Neuronal stem cell (in vitro differentiated cells): ENCODE measurements at regions not wholly inside any gene's neighbourhood (a gene's known extent, or its start where the extent isn't known, plus 50 kb on each side); places are given as distances from the start of the nearest gene placed in this dataset.

Experiments
- DNase-seq: peaks from one replicate; pipeline ENCODE4 v3.0.0-alpha.2; 2013; ENCODE audit warnings: low spot score
- H2AFZ ChIP-seq: one replicate; pipeline ENCODE4 v1.6.1; 2013; ENCODE audit warnings: mild to moderate bottlenecking, low read length, inconsistent platforms
- H2AK5ac ChIP-seq: 2 replicates; pipeline ENCODE4 v1.6.1; 2013; ENCODE audit warnings: low read depth, mild to moderate bottlenecking, inconsistent platforms, low read length, moderate library complexity, mixed read lengths
- H2BK120ac ChIP-seq: 2 replicates; pipeline ENCODE4 v1.6.1; 2013; ENCODE audit warnings: low read depth, mild to moderate bottlenecking, inconsistent platforms, low read length, moderate library complexity, mixed read lengths
- H2BK12ac ChIP-seq: one replicate; pipeline ENCODE4 v1.6.1; 2013; ENCODE audit warnings: low read length, inconsistent platforms
- H2BK15ac ChIP-seq: 2 replicates; pipeline ENCODE4 v1.6.1; 2013; ENCODE audit warnings: mild to moderate bottlenecking, low read length, inconsistent platforms, mixed read lengths
- H2BK5ac ChIP-seq: one replicate; pipeline ENCODE4 v1.6.1; 2013; ENCODE audit warnings: inconsistent platforms, mild to moderate bottlenecking, low read length, moderate library complexity
- H3K14ac ChIP-seq: one replicate; pipeline ENCODE4 v1.6.1; 2013; ENCODE audit warnings: low read length, inconsistent platforms
- H3K18ac ChIP-seq: 2 replicates; pipeline ENCODE4 v1.6.1; 2013; ENCODE audit warnings: low read length, inconsistent platforms
- H3K23ac ChIP-seq: 2 replicates; pipeline ENCODE4 v1.6.1; 2013; ENCODE audit warnings: low read depth, mild to moderate bottlenecking, mixed read lengths, low read length, inconsistent platforms; ENCODE audit not compliant: poor library complexity
- H3K27ac ChIP-seq: replicated peaks from 3 replicates; pipeline ENCODE4 v1.5.1; 2013; ENCODE audit warnings: low read length, inconsistent platforms
- H3K27me3 ChIP-seq, 3 experiments: 2 replicates each; pipeline ENCODE4 v1.6.1; 2013; ENCODE audit warnings: low read length in 3 of 3, mild to moderate bottlenecking in 2 of 3, inconsistent platforms in 1 of 3, low read depth in 1 of 3, mixed read lengths in 1 of 3, moderate library complexity in 1 of 3; ENCODE audit not compliant: control insufficient read depth in 3 of 3, insufficient read depth in 3 of 3
- H3K36me3 ChIP-seq, 2 donors: replicated peaks in 1 of 2; 2 replicates each; pipeline ENCODE4 v1.6.1; 2013; ENCODE audit warnings: low read length in 2 of 2; ENCODE audit not compliant: control insufficient read depth in 2 of 2, insufficient read depth in 2 of 2
- H3K4ac ChIP-seq: 2 replicates; pipeline ENCODE4 v1.6.1; 2013; ENCODE audit warnings: inconsistent platforms, mild to moderate bottlenecking, low read length, moderate library complexity
- H3K4me1 ChIP-seq, 2 donors: 1 replicate in 1 of 2; 2 replicates in 1 of 2; pipeline ENCODE4 v1.6.1; 2013; ENCODE audit warnings: low read length in 2 of 2, low read depth in 1 of 2; ENCODE audit not compliant: control insufficient read depth in 2 of 2, insufficient read depth in 1 of 2
- H3K4me2 ChIP-seq: one replicate; pipeline ENCODE4 v1.6.1; 2013; ENCODE audit warnings: mild to moderate bottlenecking, low read length, inconsistent platforms; ENCODE audit not compliant: insufficient read depth, poor library complexity, severe bottlenecking
- H3K4me3 ChIP-seq, 2 donors: 2 replicates each; pipeline ENCODE4 v1.5.1; 2013; ENCODE audit warnings: low read length in 2 of 2, mild to moderate bottlenecking in 2 of 2, inconsistent platforms in 1 of 2, moderate library complexity in 1 of 2
- H3K79me1 ChIP-seq: one replicate; pipeline ENCODE4 v1.6.1; 2013; ENCODE audit warnings: low read depth, mild to moderate bottlenecking, inconsistent platforms, low read length, moderate library complexity
- H3K9ac ChIP-seq: one replicate; pipeline ENCODE4 v1.6.1; 2013; ENCODE audit warnings: mild to moderate bottlenecking, low read depth, low read length, inconsistent platforms; ENCODE audit not compliant: poor library complexity
- H3K9me3 ChIP-seq, 2 donors: replicated peaks in 1 of 2; 2 replicates each; pipeline versions ENCODE3 to v1.6.1; 2013; ENCODE audit warnings: low read length in 2 of 2, mild to moderate bottlenecking in 2 of 2, inconsistent platforms in 1 of 2, low read depth in 1 of 2, mixed read lengths in 1 of 2, moderate library complexity in 1 of 2; ENCODE audit not compliant: control insufficient read depth in 2 of 2, insufficient read depth in 1 of 2
- H4K8ac ChIP-seq: one replicate; pipeline ENCODE4 v1.6.1; 2013; ENCODE audit warnings: low read depth, mild to moderate bottlenecking, inconsistent platforms, low read length, moderate library complexity
- H4K91ac ChIP-seq: one replicate; pipeline ENCODE4 v1.6.1; 2013; ENCODE audit warnings: low read length, low read depth, mild to moderate bottlenecking, inconsistent platforms; ENCODE audit not compliant: poor library complexity
- WGBS, 2 donors: extraction: QIAGEN DNeasy Blood & Tissue Kit; methylation state at CpG; one replicate each; pipeline ENCODE4 v1.1.7; 2013; ENCODE audit warnings: missing lambda C conversion rate in 2 of 2, mixed read lengths in 1 of 2; ENCODE audit not compliant: insufficient read length in 2 of 2, insufficient replicate concordance in 1 of 2; ENCODE audit errors: extremely low coverage in 2 of 2; 5-methylcytosine and 5-hydroxymethylcytosine counted together

GRCh38 chr3:181764544-181764943, 52.8 kb downstream of the SOX2 start:
- Histone ChIP-seq H3K4ac (no peak overlapping the region), H3K4me1 (peaks cover 5 to 6% of the 10 kb centered on the region in 2 donors), H2BK120ac (no peak overlapping the region), H3K27ac (no peak overlapping the region), H4K91ac (no peak overlapping the region), H3K9me3 (no peaks in the 10 kb centered on the region), H2BK5ac (no peak overlapping the region), H2AK5ac (no peak overlapping the region), H2AFZ (no peak overlapping the region), H3K18ac (no peak overlapping the region), H3K9ac (no peak overlapping the region), H3K27me3 (no peaks in the 10 kb centered on the region), H3K4me2 (no peak overlapping the region), H3K79me1 (no peaks in the 10 kb centered on the region), H2BK15ac (no peak overlapping the region), H3K23ac (no peak overlapping the region), H3K36me3 (no peaks in the 10 kb centered on the region), H3K4me3 (no peak overlapping the region), H2BK12ac (no peak overlapping the region), H4K8ac (no peak overlapping the region), H3K14ac (no peak overlapping the region)
- no peak for DNase-seq
- WGBS, 2 donors: no CpG with 5 or more reads among the region's 4 CpGs

GRCh38 chr3:181770296-181770695, 58.6 kb downstream of the SOX2 start:
- Histone ChIP-seq H3K4me3 (no peak overlapping the region), H3K9ac (no peak overlapping the region), H2BK12ac (no peak overlapping the region), H3K36me3 (no peaks in the 10 kb centered on the region), H3K14ac (no peak overlapping the region), H3K27ac (no peak overlapping the region), H3K27me3 (no peaks in the 10 kb centered on the region), H2BK120ac (no peak overlapping the region), H2AK5ac (no peak overlapping the region), H3K4me2 (no peak overlapping the region), H3K9me3 (no peaks in the 10 kb centered on the region), H2AFZ (no peak overlapping the region), H3K79me1 (no peaks in the 10 kb centered on the region), H3K23ac (no peak overlapping the region), H4K8ac (no peak overlapping the region), H4K91ac (no peak overlapping the region), H2BK15ac (no peak overlapping the region), H2BK5ac (no peak overlapping the region), H3K18ac (no peak overlapping the region), H3K4me1 (peaks cover 3 to 5% of the 10 kb centered on the region in 2 donors), H3K4ac (no peak overlapping the region)
- 100% methylated on average over 1 of the region's 5 CpGs; no CpG with 5 or more reads in 1 of the 2 donors for WGBS, 2 donors
- no peak for DNase-seq

- H3K9ac ChIP-seq: no peak overlapping the region
- no peak overlapping the region for H2BK15ac ChIP-seq
- no peak overlapping the region for H2BK5ac ChIP-seq
- no peak overlapping the region for H2BK12ac ChIP-seq
- no peak overlapping the region for H2BK120ac ChIP-seq
- no peaks in the 10 kb centered on the region for H3K36me3 ChIP-seq
- H4K91ac ChIP-seq: no peak overlapping the region
- no peak overlapping the region for H3K18ac ChIP-seq
- H3K4me1 ChIP-seq: no peaks in the 10 kb centered on the region
- no peaks in the 10 kb centered on the region for H3K79me1 ChIP-seq
- H2AK5ac ChIP-seq: no peak overlapping the region
- H3K14ac ChIP-seq: no peak overlapping the region
- no peak for DNase-seq
- no peaks in the 10 kb centered on the region for H3K27me3 ChIP-seq
- H3K4me3 ChIP-seq: no peak overlapping the region
- no peak overlapping the region for H4K8ac ChIP-seq
- no peak overlapping the region for H3K4me2 ChIP-seq
- whole genome bisulfite sequencing, 2 donors: no CpG with 5 or more reads among the region's 3 CpGs
- no peak overlapping the region for H3K27ac ChIP-seq
- no peak overlapping the region for H2AFZ ChIP-seq
- no peaks in the 10 kb centered on the region for H3K9me3 ChIP-seq
- no peak overlapping the region for H3K23ac ChIP-seq
- no peak overlapping the region for H3K4ac ChIP-seq
These were observed 59.4 kb downstream of the SOX2 start for GRCh38 chr3:181771120-181771519.

GRCh38 chr3:181772166-181772565, 60.4 kb downstream of the SOX2 start:
- Histone ChIP-seq H3K4me2 (no peak overlapping the region), H3K14ac (no peak overlapping the region), H3K9me3 (no peaks in the 10 kb centered on the region), H3K36me3 (no peaks in the 10 kb centered on the region), H2BK120ac (no peak overlapping the region), H4K91ac (no peak overlapping the region), H3K27me3 (no peaks in the 10 kb centered on the region), H4K8ac (no peak overlapping the region), H2AK5ac (no peak overlapping the region), H2BK5ac (no peak overlapping the region), H3K79me1 (no peaks in the 10 kb centered on the region), H2BK12ac (no peak overlapping the region), H3K18ac (no peak overlapping the region), H2AFZ (no peak overlapping the region), H3K4me3 (no peak overlapping the region), H2BK15ac (no peak overlapping the region), H3K4ac (no peak overlapping the region), H3K9ac (no peak overlapping the region), H3K23ac (no peak overlapping the region), H3K27ac (no peak overlapping the region), H3K4me1 (no peaks in the 10 kb centered on the region)
- no peak for DNase-seq
- no CpG with 5 or more reads among the region's 2 CpGs for WGBS, 2 donors
